HEK293T (cell line): ENCODE measurements at regions not wholly inside any gene's neighbourhood (a gene's known extent, or its start where the extent isn't known, plus 50 kb on each side); places are given as distances from the start of the nearest gene placed in this dataset.

Experiments used
- CTCF ChIA-PET: fragments of 350-600 bp; formaldehyde crosslinking; extraction: SDS; loops from one replicate; lab custom pipeline; 2021; ENCODE audit warnings: antibody characterized with exemption, inconsistent platforms; lab: Yijun Ruan, JAX
- POLR2A ChIA-PET: fragments of 350-600 bp; formaldehyde crosslinking; extraction: SDS; loops from one replicate; lab custom pipeline; 2020; ENCODE audit warnings: antibody characterized with exemption, inconsistent platforms; lab: Yijun Ruan, JAX
- DNase-seq: peaks from one replicate; pipeline ENCODE4 v3.0.0; 2012; ENCODE audit warnings: mixed read lengths; ENCODE audit errors: extremely low spot score
- ARNT ChIP-seq: fragments of 450-650 bp; IDR thresholded peaks from 2 replicates; pipeline ENCODE4 v1.6.1; 2017; ENCODE audit warnings: mild to moderate bottlenecking
- BHLHE40 ChIP-seq: fragments of 450-650 bp; IDR thresholded peaks from 2 replicates; pipeline ENCODE4 v1.6.1; 2016; ENCODE audit warnings: mild to moderate bottlenecking, moderate library complexity, borderline replicate concordance
- CTBP1 ChIP-seq: fragments of 450-650 bp; IDR thresholded peaks from 2 replicates; pipeline ENCODE4 v1.6.1; 2016; ENCODE audit warnings: borderline replicate concordance
- ELF4 ChIP-seq: fragments of 450-650 bp; IDR thresholded peaks from 2 replicates; pipeline ENCODE4 v1.6.1; 2017; ENCODE audit warnings: antibody characterized with exemption
- FOXA1 ChIP-seq: fragments of 450-650 bp; IDR thresholded peaks from 2 replicates; pipeline ENCODE4 v1.6.1; 2016; ENCODE audit warnings: mild to moderate bottlenecking
- FOXK2 ChIP-seq: fragments of 450-650 bp; IDR thresholded peaks from 2 replicates; pipeline ENCODE4 v1.6.1; 2016; ENCODE audit warnings: mild to moderate bottlenecking
- FOXM1 ChIP-seq: fragments of 450-650 bp; IDR thresholded peaks from 2 replicates; pipeline ENCODE4 v1.6.1; 2017; ENCODE audit warnings: mild to moderate bottlenecking, borderline replicate concordance
- HDGF ChIP-seq: fragments of 450-650 bp; IDR thresholded peaks from 2 replicates; pipeline ENCODE4 v1.6.1; 2017; ENCODE audit warnings: antibody characterized with exemption, borderline replicate concordance
- L3MBTL2 ChIP-seq: fragments of 450-650 bp; conservative IDR thresholded peaks from 2 replicates; pipeline ENCODE4 v1.6.1; 2016; ENCODE audit warnings: mild to moderate bottlenecking
- LEF1 ChIP-seq: fragments of 450-650 bp; IDR thresholded peaks from 2 replicates; pipeline ENCODE4 v1.6.1; 2017; ENCODE audit warnings: mild to moderate bottlenecking, borderline replicate concordance
- NFRKB ChIP-seq: fragments of 450-650 bp; IDR thresholded peaks from 2 replicates; pipeline ENCODE4 v1.6.1; 2016; ENCODE audit warnings: mild to moderate bottlenecking, moderate library complexity
- PKNOX1 ChIP-seq: fragments of 450-650 bp; IDR thresholded peaks from 2 replicates; pipeline ENCODE4 v1.6.1; 2016
- SP1 ChIP-seq: fragments of 450-650 bp; IDR thresholded peaks from 2 replicates; pipeline ENCODE4 v1.6.1; 2017
- SUZ12 ChIP-seq: fragments of 450-650 bp; IDR thresholded peaks from 2 replicates; pipeline ENCODE4 v1.6.1; 2016; ENCODE audit warnings: mild to moderate bottlenecking
- TARDBP ChIP-seq: fragments of 450-650 bp; IDR thresholded peaks from 2 replicates; pipeline ENCODE4 v1.6.1; 2016
- ZNF384 ChIP-seq: fragments of 450-650 bp; IDR thresholded peaks from 2 replicates; pipeline ENCODE4 v1.6.1; 2016

- CTCF ChIA-PET: no interaction called here
- POLR2A ChIA-PET: no interaction called here
- TF ChIP-seq ELF4 (no peak), TARDBP (no peak), SUZ12 (no peak), L3MBTL2 (no peak), FOXA1 (no peak), HDGF (no peak), BHLHE40 (no peak), LEF1 (no peak), FOXK2 (no peak), CTBP1 (no peak), ARNT (no peak), FOXM1 (no peak), NFRKB (no peak), ZNF384 (no peak), PKNOX1 (no peak), SP1 (no peak)
- DNase-seq: no peak
Measured at GRCh38 chrX:131917588-131917987, 105.5 kb upstream of the STK26 start.

GRCh38 chrX:131918839-131919238 is 104.3 kb upstream of the STK26 start:
- DNase-seq: no peak
- ChIA-PET CTCF (no interaction called here), POLR2A (no interaction called here)
- TF ChIP-seq NFRKB: no peak
- TF ChIP-seq CTBP1: no peak
- no peak for TF ChIP-seq ARNT
- TF ChIP-seq LEF1: no peak
- no peak for TF ChIP-seq SUZ12
- TF ChIP-seq FOXM1: no peak
- TF ChIP-seq ZNF384: no peak
- TF ChIP-seq TARDBP: no peak
- TF ChIP-seq PKNOX1: no peak
- TF ChIP-seq SP1: no peak
- TF ChIP-seq L3MBTL2: no peak
- TF ChIP-seq FOXK2: no peak
- no peak for TF ChIP-seq ELF4
- no peak for TF ChIP-seq FOXA1
- no peak for TF ChIP-seq BHLHE40
- no peak for TF ChIP-seq HDGF

GRCh38 chrX:131923614-131924250 is 99.4 kb upstream of the STK26 start:
- TF ChIP-seq CTBP1 (no peak), FOXA1 (no peak), SP1 (no peak), ARNT (no peak), PKNOX1 (no peak), FOXK2 (no peak), NFRKB (no peak), SUZ12 (no peak), L3MBTL2 (no peak), LEF1 (no peak), ZNF384 (no peak), HDGF (no peak), ELF4 (no peak), TARDBP (no peak), BHLHE40 (no peak), FOXM1 (no peak)
- ChIA-PET POLR2A (no interaction called here), CTCF (no interaction called here)
- no peak for DNase-seq

DNA sequence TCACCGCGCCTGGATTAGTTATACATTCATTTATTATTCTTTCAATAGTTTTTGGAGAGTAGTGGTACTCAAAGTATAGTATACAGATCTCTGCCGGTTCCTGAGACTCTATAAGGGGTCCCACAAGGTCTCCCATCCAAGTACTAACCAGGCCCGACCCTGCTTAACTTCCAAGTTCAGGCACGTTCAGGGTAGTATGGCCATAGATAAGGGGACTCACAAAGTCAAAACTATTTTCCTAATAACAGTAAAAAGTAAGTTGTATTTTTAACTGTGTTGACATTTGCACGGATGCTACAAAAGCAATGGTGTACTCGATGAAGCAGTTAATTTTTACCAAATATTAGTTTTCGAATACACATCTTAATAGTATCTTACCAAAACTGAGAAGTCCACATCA is 84.4 kb upstream of the STK26 start:
- ChIA-PET CTCF (no interaction called here), POLR2A (no interaction called here)
- no peak for TF ChIP-seq HDGF
- no peak for TF ChIP-seq SUZ12
- TF ChIP-seq FOXK2: no peak
- TF ChIP-seq LEF1: no peak
- TF ChIP-seq SP1: no peak
- TF ChIP-seq BHLHE40: no peak
- TF ChIP-seq ZNF384: no peak
- no peak for DNase-seq

DNA sequence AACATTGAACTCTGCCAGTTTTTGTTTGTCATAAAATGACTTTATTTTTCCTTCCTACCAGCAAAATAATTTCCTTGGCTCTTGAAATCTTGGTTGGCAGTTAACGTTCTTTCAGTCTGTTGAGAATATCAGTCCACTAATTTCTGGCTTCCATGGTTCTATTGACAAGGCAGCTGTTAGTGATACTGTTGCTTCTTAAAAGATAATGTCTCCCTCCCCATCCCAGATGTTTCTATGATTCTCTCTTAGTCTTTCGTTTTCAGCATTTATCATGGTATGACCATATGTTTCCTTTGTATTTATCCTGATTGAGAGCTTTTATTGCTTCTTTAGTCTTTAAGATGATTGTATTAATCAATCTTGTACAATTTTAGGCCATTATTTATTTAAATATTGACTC is 81.1 kb upstream of the STK26 start:
- TF ChIP-seq NFRKB (no peak), L3MBTL2 (no peak), BHLHE40 (no peak), SUZ12 (no peak), FOXK2 (no peak), ELF4 (no peak), CTBP1 (no peak), ARNT (no peak), TARDBP (no peak), PKNOX1 (no peak), LEF1 (no peak), HDGF (no peak), FOXM1 (no peak), FOXA1 (no peak), ZNF384 (no peak), SP1 (no peak)
- ChIA-PET CTCF (no interaction called here), POLR2A (no interaction called here)
- no peak for DNase-seq
